NCI-H69 (cell line): ENCODE measurements at regions not wholly inside any gene's neighbourhood (a gene's known extent, or its start where the extent isn't known, plus 50 kb on each side); places are given as distances from the start of the nearest gene placed in this dataset.
A peak's percentile ranks its signal among the peaks of the same experiment; 100 is the strongest.
"Not testable (repeated sequence)": the region's sequence is repeated elsewhere in the genome, so short reads cannot be mapped to it uniquely, and the experiment has no call there.

ENCODE experiments used
- DNase-seq: peaks from one replicate; lab custom pipeline; 2025; lab: John Stamatoyannopoulos, UW

GRCh38 chr4:137853424-137853823, 321.1 kb upstream of the PCDH18 start:
- DNase-seq: no peak

GRCh38 chr4:137852326-137852725, 320.0 kb upstream of the PCDH18 start:
- no peak for DNase-seq

GRCh38 chr4:137851435-137851834, 319.1 kb upstream of the PCDH18 start:
- no peak for DNase-seq

- DNase-seq: not testable (repeated sequence)
Observed at GRCh38 chr4:137827945-137828344, 295.7 kb upstream of the PCDH18 start.

- DNase-seq: no peak
Observed at GRCh38 chr4:137825505-137825904, 293.2 kb upstream of the PCDH18 start.

GRCh38 chr4:137823007-137823406, 290.7 kb upstream of the PCDH18 start:
- DNase-seq: no peak

GRCh38 chr4:137819964-137820383, 287.7 kb upstream of the PCDH18 start:
- DNase-seq: peak; percentile 72

- DNase-seq: no peak
Observed at GRCh38 chr4:137812258-137812657, 280.0 kb upstream of the PCDH18 start.

- DNase-seq: no peak
Observed at GRCh38 chr4:137806420-137806819, 274.1 kb upstream of the PCDH18 start.

GRCh38 chr4:137804906-137805495, 272.7 kb upstream of the PCDH18 start:
- DNase-seq: no peak

- DNase-seq: no peak
Observed at GRCh38 chr4:137800861-137801260, 268.6 kb upstream of the PCDH18 start.

- peak; percentile 54 for DNase-seq
Observed at GRCh38 chr4:137794764-137795254, 262.5 kb upstream of the PCDH18 start.

- DNase-seq: not testable (repeated sequence)
Observed at GRCh38 chr4:137789263-137789662, 257.0 kb upstream of the PCDH18 start.

GRCh38 chr4:137783923-137784322, 251.6 kb upstream of the PCDH18 start:
- DNase-seq: peak; percentile 2

- no peak for DNase-seq
Observed at GRCh38 chr4:137775701-137776100, 243.4 kb upstream of the PCDH18 start.

GRCh38 chr4:137774501-137774900, 242.2 kb upstream of the PCDH18 start:
- DNase-seq: no peak

GRCh38 chr4:137768881-137769280, 236.6 kb upstream of the PCDH18 start:
- no peak for DNase-seq

GRCh38 chr4:137768196-137768595, 235.9 kb upstream of the PCDH18 start:
- no peak for DNase-seq

- no peak for DNase-seq
Observed at GRCh38 chr4:137762591-137762990, 230.3 kb upstream of the PCDH18 start.

GRCh38 chr4:137754652-137755471, 222.6 kb upstream of the PCDH18 start:
- peak; percentile 4 for DNase-seq

- DNase-seq: no peak
Observed at GRCh38 chr4:137749466-137749865, 217.2 kb upstream of the PCDH18 start.

GRCh38 chr4:137748616-137749015, 216.3 kb upstream of the PCDH18 start:
- no peak for DNase-seq

- DNase-seq: no peak
Observed at GRCh38 chr4:137740141-137740540, 207.8 kb upstream of the PCDH18 start.
